CD14-positive monocyte (primary cell): ENCODE measurements at regions not wholly inside any gene's neighbourhood (a gene's known extent, or its start where the extent isn't known, plus 50 kb on each side); places are given as distances from the start of the nearest gene placed in this dataset.

ENCODE experiments used
- DNase-seq, 3 donors: peaks; one replicate each; pipeline ENCODE4 v3.0.0-alpha.2; 2011 to 2022
- H2AFZ ChIP-seq: 2 replicates; pipeline ENCODE4 v1.6.0; 2012; ENCODE audit warnings: mild to moderate bottlenecking, low read depth, low read length, inconsistent platforms; ENCODE audit not compliant: insufficient read depth, poor library complexity, severe bottlenecking
- H3K27ac ChIP-seq, 2 donors: 1 replicate in 1 of 2; 2 replicates in 1 of 2; pipeline ENCODE4 v1.5.1; 2012 to 2013; ENCODE audit warnings: low read length in 2 of 2, control low read depth in 1 of 2, inconsistent platforms in 1 of 2, low read depth in 1 of 2, mild to moderate bottlenecking in 1 of 2
- H3K27me3 ChIP-seq, 2 donors: one replicate each; pipeline versions ENCODE4 v1.6.0 to v1.6.1; 2011 to 2013; ENCODE audit warnings: low read length in 2 of 2; ENCODE audit not compliant: control insufficient read depth in 2 of 2, insufficient read depth in 2 of 2
- H3K36me3 ChIP-seq, 2 donors: replicated peaks in 1 of 2; 1 replicate in 1 of 2; 2 replicates in 1 of 2; pipeline versions ENCODE4 v1.5.1 to v1.6.1; 2012 to 2013; ENCODE audit warnings: low read length in 2 of 2, control low read depth in 1 of 2, inconsistent platforms in 1 of 2, mild to moderate bottlenecking in 1 of 2; ENCODE audit not compliant: insufficient read depth in 2 of 2, control insufficient read depth in 1 of 2
- H3K4me1 ChIP-seq, 2 donors: 1 replicate in 1 of 2; 2 replicates in 1 of 2; pipeline versions ENCODE4 v1.5.1 to v1.6.1; 2012 to 2013; ENCODE audit warnings: low read length in 2 of 2, control low read depth in 1 of 2, inconsistent platforms in 1 of 2, mild to moderate bottlenecking in 1 of 2, moderate library complexity in 1 of 2; ENCODE audit not compliant: insufficient read depth in 2 of 2, control insufficient read depth in 1 of 2
- H3K4me2 ChIP-seq: replicated peaks from 2 replicates; pipeline ENCODE3; 2012; ENCODE audit warnings: low read length, moderate library complexity, mild to moderate bottlenecking; ENCODE audit not compliant: poor library complexity, severe bottlenecking; ENCODE audit errors: extremely low read depth
- H3K4me3 ChIP-seq, 3 experiments: fragments of 200-600 bp in 1 of 3; sonication (generic) in 1 of 3; replicated peaks in 1 of 3; 1 replicate in 2 of 3; 2 replicates in 1 of 3; pipeline ENCODE4 v1.5.1; 2011 to 2013; ENCODE audit warnings: low read length in 3 of 3, mild to moderate bottlenecking in 3 of 3, control low read depth in 2 of 3, low read depth in 2 of 3, inconsistent platforms in 1 of 3, moderate library complexity in 1 of 3
- H3K79me2 ChIP-seq: 2 replicates; pipeline ENCODE4 v1.6.0; 2012; ENCODE audit warnings: mild to moderate bottlenecking, control low read depth, inconsistent platforms, low read length, moderate library complexity; ENCODE audit not compliant: insufficient read depth
- H3K9ac ChIP-seq: 2 replicates; pipeline ENCODE4 v1.6.0; 2017; ENCODE audit warnings: low read length, mild to moderate bottlenecking; ENCODE audit not compliant: insufficient read depth, poor library complexity, severe bottlenecking
- H3K9me3 ChIP-seq, 2 donors: replicated peaks in 1 of 2; 1 replicate in 1 of 2; 2 replicates in 1 of 2; pipeline versions ENCODE4 v1.5.1 to v1.6.1; 2012 to 2013; ENCODE audit warnings: low read length in 2 of 2, control low read depth in 1 of 2; ENCODE audit not compliant: control insufficient read depth in 1 of 2, insufficient read depth in 1 of 2
- H4K20me1 ChIP-seq: 2 replicates; pipeline ENCODE4 v1.6.0; 2012; ENCODE audit warnings: mild to moderate bottlenecking, low read length, control low read depth, moderate library complexity; ENCODE audit not compliant: insufficient read depth
- H3K27ac Mint-ChIP-seq, 7 donors: one replicate each; pipeline ENCODE4 v1.8.0; 2020; ENCODE audit warnings: mild to moderate bottlenecking in 7 of 7, mixed read lengths in 7 of 7, moderate library complexity in 6 of 7, inconsistent platforms in 2 of 7
- H3K27me3 Mint-ChIP-seq, 3 donors: one replicate each; pipeline ENCODE4 v1.8.0; 2021 to 2022; ENCODE audit warnings: low read depth in 3 of 3, mild to moderate bottlenecking in 3 of 3, mixed read lengths in 3 of 3, moderate library complexity in 3 of 3, inconsistent platforms in 1 of 3
- H3K36me3 Mint-ChIP-seq, 2 donors: one replicate each; pipeline ENCODE4 v1.8.0; 2020; ENCODE audit warnings: mixed read lengths in 2 of 2, inconsistent platforms in 1 of 2, mild to moderate bottlenecking in 1 of 2
- H3K4me1 Mint-ChIP-seq: one replicate; pipeline ENCODE4 v1.8.0; 2020; ENCODE audit warnings: mild to moderate bottlenecking, mixed read lengths
- H3K4me3 Mint-ChIP-seq, 2 donors: one replicate each; pipeline ENCODE4 v1.8.0; 2020; ENCODE audit warnings: mild to moderate bottlenecking in 2 of 2, mixed read lengths in 2 of 2, moderate library complexity in 1 of 2
- H3K9me3 Mint-ChIP-seq, 7 donors: one replicate each; pipeline ENCODE4 v1.8.0; 2020 to 2022; ENCODE audit warnings: mixed read lengths in 7 of 7, mild to moderate bottlenecking in 6 of 7, moderate library complexity in 6 of 7, inconsistent platforms in 2 of 7
- WGBS: methylation state at CpG from one replicate; pipeline ENCODE4 v1.1.5; 2013; ENCODE audit warnings: missing lambda C conversion rate; ENCODE audit not compliant: insufficient coverage; 5-methylcytosine and 5-hydroxymethylcytosine counted together
- intact Hi-C, 2 donors: fragments of 100-400 bp; cut with micrococcal nuclease; formaldehyde crosslinking; loops; one replicate each; pipeline versions ENCODE4 v1.15.0 to v1.15.1; 2023
- TF ChIP-seq, protein P1 (sequence below): fragments of 200-600 bp; IDR thresholded peaks from one replicate; pipeline ENCODE4 v1.8.0; 2022; ENCODE audit warnings: antibody characterized with exemption, mild to moderate bottlenecking

DNA sequence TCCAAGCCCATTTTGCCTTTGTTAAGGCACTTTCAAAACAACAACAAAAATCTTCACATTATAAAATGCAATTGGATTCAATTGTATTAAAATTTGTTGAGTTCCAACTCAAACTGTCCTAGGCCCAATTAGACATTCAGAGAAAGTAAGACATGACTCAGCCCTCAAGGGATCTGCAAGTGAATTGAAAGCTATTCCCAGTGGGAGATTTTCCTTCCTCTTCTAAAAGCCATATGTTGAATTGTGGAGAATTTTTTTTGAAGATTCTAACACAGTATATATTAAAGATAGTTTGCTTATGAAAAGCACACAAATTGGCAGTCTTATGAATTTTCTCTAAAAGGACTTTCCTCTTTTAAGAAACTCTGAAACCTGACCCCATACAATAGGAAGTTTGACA lies 268.0 kb upstream of the PARD3B start:
- H3K27me3 Mint-ChIP-seq, result peaks cover 0 to 2% (median 0%) of the 10 kb centered on the region in 3 donors
- no peak overlapping the region for H3K27ac Mint-ChIP-seq
- no peak overlapping the region for H3K27ac ChIP-seq
- H3K36me3 Mint-ChIP-seq, result no peaks in the 10 kb centered on the region
- no peak overlapping the region for H3K9ac ChIP-seq
- DNase-seq, result no peak
- no peaks in the 10 kb centered on the region for H4K20me1 ChIP-seq
- H3K79me2 ChIP-seq, result no peaks in the 10 kb centered on the region
- no peaks in the 10 kb centered on the region for H3K4me1 ChIP-seq
- H2AFZ ChIP-seq, result no peak overlapping the region
- TF ChIP-seq, protein P1, sequence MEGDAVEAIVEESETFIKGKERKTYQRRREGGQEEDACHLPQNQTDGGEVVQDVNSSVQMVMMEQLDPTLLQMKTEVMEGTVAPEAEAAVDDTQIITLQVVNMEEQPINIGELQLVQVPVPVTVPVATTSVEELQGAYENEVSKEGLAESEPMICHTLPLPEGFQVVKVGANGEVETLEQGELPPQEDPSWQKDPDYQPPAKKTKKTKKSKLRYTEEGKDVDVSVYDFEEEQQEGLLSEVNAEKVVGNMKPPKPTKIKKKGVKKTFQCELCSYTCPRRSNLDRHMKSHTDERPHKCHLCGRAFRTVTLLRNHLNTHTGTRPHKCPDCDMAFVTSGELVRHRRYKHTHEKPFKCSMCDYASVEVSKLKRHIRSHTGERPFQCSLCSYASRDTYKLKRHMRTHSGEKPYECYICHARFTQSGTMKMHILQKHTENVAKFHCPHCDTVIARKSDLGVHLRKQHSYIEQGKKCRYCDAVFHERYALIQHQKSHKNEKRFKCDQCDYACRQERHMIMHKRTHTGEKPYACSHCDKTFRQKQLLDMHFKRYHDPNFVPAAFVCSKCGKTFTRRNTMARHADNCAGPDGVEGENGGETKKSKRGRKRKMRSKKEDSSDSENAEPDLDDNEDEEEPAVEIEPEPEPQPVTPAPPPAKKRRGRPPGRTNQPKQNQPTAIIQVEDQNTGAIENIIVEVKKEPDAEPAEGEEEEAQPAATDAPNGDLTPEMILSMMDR, result no peak
- H3K4me2 ChIP-seq, result no peak overlapping the region
- no peak overlapping the region for H3K4me3 ChIP-seq
- H3K4me1 Mint-ChIP-seq, result no peaks in the 10 kb centered on the region
- no peaks in the 10 kb centered on the region for H3K27me3 ChIP-seq
- intact Hi-C loops, result no loop called here
- no peak overlapping the region for H3K4me3 Mint-ChIP-seq
- no peaks in the 10 kb centered on the region for H3K36me3 ChIP-seq
- H3K9me3 Mint-ChIP-seq, result peaks cover 0 to 3% (median 1%) of the 10 kb centered on the region in 7 donors
- no peaks in the 10 kb centered on the region for H3K9me3 ChIP-seq

DNA sequence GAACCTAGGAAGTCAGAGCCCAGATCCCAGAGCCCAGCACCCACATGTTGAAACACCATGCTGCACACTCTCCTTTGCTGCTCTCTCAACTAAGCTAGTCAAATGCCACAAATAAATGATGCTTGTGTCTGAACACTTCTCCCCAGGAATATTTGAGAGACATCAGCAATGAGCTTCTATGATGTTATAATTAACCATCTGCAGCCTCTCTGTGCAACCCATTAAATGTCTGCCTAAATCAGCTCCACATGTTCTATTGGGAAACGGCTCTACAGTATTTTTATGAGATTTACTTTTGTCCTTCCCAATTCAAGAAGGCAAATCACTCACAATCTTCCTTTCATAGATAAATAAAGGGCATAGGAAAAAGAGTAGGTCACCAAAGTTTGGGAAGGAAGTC lies 266.8 kb upstream of the PARD3B start:
- intact Hi-C loops, result no loop called here
- Mint-ChIP-seq H3K27me3 (no peaks in the 10 kb centered on the region), H3K36me3 (no peaks in the 10 kb centered on the region), H3K9me3 (peaks cover 0 to 3% (median 1%) of the 10 kb centered on the region in 7 donors), H3K27ac (no peak overlapping the region), H3K4me1 (no peaks in the 10 kb centered on the region), H3K4me3 (no peak overlapping the region)
- Histone ChIP-seq H3K4me1 (no peaks in the 10 kb centered on the region), H3K9me3 (no peaks in the 10 kb centered on the region), H3K27ac (no peak overlapping the region), H3K36me3 (no peaks in the 10 kb centered on the region), H3K9ac (no peak overlapping the region), H2AFZ (no peak overlapping the region), H3K27me3 (no peaks in the 10 kb centered on the region), H3K79me2 (no peaks in the 10 kb centered on the region), H3K4me3 (no peak overlapping the region), H3K4me2 (no peak overlapping the region), H4K20me1 (no peaks in the 10 kb centered on the region)
- WGBS, result no CpG with 5 or more reads among the region's 1 CpG
- no peak for DNase-seq
- TF ChIP-seq, protein P1, result no peak
